ENCODE measurements at regions not wholly inside any gene's neighbourhood (a gene's known extent, or its start where the extent isn't known, plus 50 kb on each side); places are given as distances from the start of the nearest gene placed in this dataset.
"Not testable (repeated sequence)": the region's sequence is repeated elsewhere in the genome, so short reads cannot be mapped to it uniquely, and the experiment has no call there.

- no peaks in the 10 kb centered on the region for H3K36me3 Mint-ChIP-seq (ENCODE audit: low read depth)
These were observed 453.7 kb downstream of the SIPA1L2 start for GRCh38 chr1:232176222-232176621.

DNA sequence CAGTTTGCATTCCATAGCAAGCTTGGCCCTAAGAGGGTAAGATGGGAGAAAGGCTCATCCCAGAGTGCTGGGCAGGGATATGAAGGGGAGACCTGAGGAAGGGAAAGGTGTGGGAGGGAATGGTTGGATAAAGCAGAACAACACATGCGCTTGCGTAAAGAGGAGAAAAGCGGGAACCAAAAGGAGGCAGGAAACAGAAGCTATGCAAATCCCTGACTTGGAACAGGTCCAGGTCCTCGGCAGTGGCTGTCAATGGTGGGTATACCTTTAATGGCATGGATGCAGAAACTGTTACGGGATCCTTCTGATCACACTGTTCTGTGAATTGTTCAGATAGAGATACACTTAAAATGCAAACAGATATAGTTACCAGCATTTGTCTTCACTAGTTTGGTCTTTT is 455.6 kb downstream of the SIPA1L2 start:
- H3K4me3 Mint-ChIP-seq: no peak overlapping the region
- H3K27ac Mint-ChIP-seq: no peak overlapping the region

More at GRCh38 chr1:232176222-232176621, 453.7 kb downstream of the SIPA1L2 start:
- ATAC-seq: no peak
- H3K4me1 Mint-ChIP-seq: peaks cover 10% of the 10 kb centered on the region
- H3K27ac Mint-ChIP-seq: no peak overlapping the region
- peaks cover 39% of the 10 kb centered on the region for H3K27me3 Mint-ChIP-seq
- DNase-seq: no peak
- H3K4me3 Mint-ChIP-seq: no peak overlapping the region
- H3K9me3 ChIP-seq (ENCODE audit: control insufficient read depth, low read length, poor library complexity, severe bottlenecking): no peaks in the 10 kb centered on the region

DNA sequence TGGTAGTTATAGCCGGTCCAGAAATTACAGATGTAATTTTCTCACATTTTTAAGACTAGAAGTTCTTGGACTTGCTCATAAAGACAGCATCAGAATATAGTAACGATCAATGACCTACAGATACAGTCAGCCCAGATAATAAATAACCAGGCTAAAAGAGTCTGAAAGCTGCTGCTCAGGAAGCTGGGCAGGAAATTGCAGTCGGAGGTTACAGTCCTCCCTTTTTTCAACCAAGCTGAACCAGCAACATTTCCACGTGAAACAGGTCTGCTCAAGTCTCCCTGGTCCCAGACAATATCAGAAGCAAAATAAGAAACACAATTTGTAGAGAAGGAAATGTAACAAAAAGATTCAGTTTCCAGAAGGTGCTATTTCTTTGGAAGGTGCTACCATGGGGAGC is 457.4 kb downstream of the SIPA1L2 start:
- H3K4me3 Mint-ChIP-seq: no peak overlapping the region
- H3K27me3 Mint-ChIP-seq: peaks cover 34% of the 10 kb centered on the region

More for the DNA sequence above, 455.6 kb downstream of the SIPA1L2 start:
- H3K9me3 ChIP-seq (ENCODE audit: control insufficient read depth, low read length, poor library complexity, severe bottlenecking): no peaks in the 10 kb centered on the region
- DNase-seq (no peak), ATAC-seq (no peak)
- no peaks in the 10 kb centered on the region for H3K36me3 Mint-ChIP-seq (ENCODE audit: low read depth)
- H3K27me3 Mint-ChIP-seq: peaks cover 34% of the 10 kb centered on the region
- peaks cover 7% of the 10 kb centered on the region for H3K4me1 Mint-ChIP-seq

GRCh38 chr1:232170909-232171308 is 459.0 kb downstream of the SIPA1L2 start:
- no peaks in the 10 kb centered on the region for H3K36me3 Mint-ChIP-seq (ENCODE audit: low read depth)
- no peak for DNase-seq
- no peak for ATAC-seq
- H3K9me3 ChIP-seq (ENCODE audit: control insufficient read depth, low read length, poor library complexity, severe bottlenecking): no peaks in the 10 kb centered on the region
- peaks cover 28% of the 10 kb centered on the region for H3K27me3 Mint-ChIP-seq
- H3K4me3 Mint-ChIP-seq: no peak overlapping the region
- no peak overlapping the region for H3K27ac Mint-ChIP-seq
- H3K4me1 Mint-ChIP-seq: peaks cover 7% of the 10 kb centered on the region

More for the DNA sequence above, 457.4 kb downstream of the SIPA1L2 start:
- Mint-ChIP-seq H3K36me3 (ENCODE audit: low read depth) (no peaks in the 10 kb centered on the region), H3K27ac (no peak overlapping the region), H3K4me1 (peaks cover 7% of the 10 kb centered on the region)
- DNase-seq: no peak
- ATAC-seq: no peak
- no peaks in the 10 kb centered on the region for H3K9me3 ChIP-seq (ENCODE audit: control insufficient read depth, low read length, poor library complexity, severe bottlenecking)

GRCh38 chr1:232169436-232169835 is 460.5 kb downstream of the SIPA1L2 start:
- H3K4me1 Mint-ChIP-seq: peaks cover 2% of the 10 kb centered on the region
- no peak overlapping the region for H3K27ac Mint-ChIP-seq
- no peak for DNase-seq
- H3K27me3 Mint-ChIP-seq: peaks cover 13% of the 10 kb centered on the region
- H3K36me3 Mint-ChIP-seq (ENCODE audit: low read depth): no peaks in the 10 kb centered on the region
- no peak for ATAC-seq
- H3K9me3 ChIP-seq (ENCODE audit: control insufficient read depth, low read length, poor library complexity, severe bottlenecking): no peaks in the 10 kb centered on the region
- no peak overlapping the region for H3K4me3 Mint-ChIP-seq

DNA sequence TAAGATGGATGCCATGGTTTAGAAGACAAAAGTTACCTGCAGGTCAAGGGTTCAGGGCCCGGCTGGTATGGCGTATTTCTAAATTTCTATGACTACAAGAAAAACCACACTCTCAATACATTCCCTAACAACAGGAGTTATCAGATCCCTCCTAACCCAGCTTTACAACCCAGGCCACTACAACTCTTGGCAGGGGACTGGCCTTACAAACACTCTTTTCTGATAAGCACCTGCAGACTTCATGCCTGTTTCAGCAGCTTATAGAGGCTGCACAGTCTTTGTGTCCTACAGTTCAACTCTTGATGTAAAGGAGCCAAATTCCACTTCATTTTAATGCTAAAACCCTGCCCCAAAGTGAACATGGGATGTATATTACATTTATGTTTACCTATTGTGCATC is 461.4 kb downstream of the SIPA1L2 start:
- no peak overlapping the region for H3K27ac Mint-ChIP-seq
- H3K9me3 ChIP-seq (ENCODE audit: control insufficient read depth, low read length, poor library complexity, severe bottlenecking): no peaks in the 10 kb centered on the region
- H3K4me1 Mint-ChIP-seq: peaks cover 2% of the 10 kb centered on the region
- no peak overlapping the region for H3K4me3 Mint-ChIP-seq
- ATAC-seq (no peak), DNase-seq (no peak)
- H3K36me3 Mint-ChIP-seq (ENCODE audit: low read depth): no peaks in the 10 kb centered on the region
- H3K27me3 Mint-ChIP-seq: peaks cover 7% of the 10 kb centered on the region

DNA sequence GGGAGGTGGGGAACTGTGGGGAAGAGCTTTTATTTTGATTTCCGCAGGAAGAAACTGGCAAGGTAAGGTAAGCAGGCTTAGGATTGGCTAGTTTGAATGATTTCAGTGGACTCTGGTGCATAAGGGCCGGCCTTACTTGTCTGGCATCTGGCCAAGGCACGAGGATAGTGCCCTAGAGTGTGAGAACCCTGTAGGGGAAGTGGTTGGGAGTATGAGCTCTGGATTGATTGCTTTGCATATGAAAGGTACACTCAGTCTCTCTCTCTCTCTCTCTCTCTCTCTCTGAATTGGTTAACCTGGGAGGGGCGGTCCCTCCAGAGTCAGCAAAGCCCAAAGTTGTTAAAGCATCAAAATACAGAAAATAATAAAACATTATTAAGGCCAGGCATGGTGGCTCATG is 463.0 kb downstream of the SIPA1L2 start:
- Mint-ChIP-seq H3K4me1 (peaks cover under 1% of the 10 kb centered on the region), H3K27ac (no peak overlapping the region), H3K27me3 (peaks cover 7% of the 10 kb centered on the region), H3K36me3 (ENCODE audit: low read depth) (no peaks in the 10 kb centered on the region), H3K4me3 (no peak overlapping the region)
- DNase-seq (no peak), ATAC-seq (no peak)
- H3K9me3 ChIP-seq (ENCODE audit: control insufficient read depth, low read length, poor library complexity, severe bottlenecking): no peaks in the 10 kb centered on the region

GRCh38 chr1:232164078-232164963 is 465.6 kb downstream of the SIPA1L2 start:
- Mint-ChIP-seq H3K4me3 (no peak overlapping the region), H3K27ac (no peak overlapping the region), H3K4me1 (no peaks in the 10 kb centered on the region), H3K36me3 (ENCODE audit: low read depth) (no peaks in the 10 kb centered on the region), H3K27me3 (no peaks in the 10 kb centered on the region)
- DNase-seq: no peak
- no peak for ATAC-seq
- H3K9me3 ChIP-seq (ENCODE audit: control insufficient read depth, low read length, poor library complexity, severe bottlenecking): no peaks in the 10 kb centered on the region

DNA sequence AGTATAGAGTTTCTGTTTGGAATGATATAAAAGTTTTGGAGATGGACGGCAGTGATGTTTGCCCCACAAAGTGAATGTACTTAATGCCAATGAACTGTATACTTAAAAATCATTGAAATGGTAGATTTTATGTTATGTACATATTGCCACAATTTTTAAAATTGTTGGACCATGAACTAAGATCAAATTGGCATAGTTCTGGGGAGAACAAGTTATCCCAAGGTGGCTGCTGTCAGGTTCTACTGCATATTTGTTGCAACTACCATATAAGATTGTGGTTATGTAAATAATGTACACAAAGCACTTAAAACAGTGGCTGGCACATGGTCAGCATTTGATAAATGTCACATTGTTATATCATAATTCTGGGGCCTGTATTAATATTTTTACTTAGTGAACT is 466.4 kb downstream of the SIPA1L2 start:
- no peak overlapping the region for H3K4me3 Mint-ChIP-seq
- ATAC-seq (no peak), DNase-seq (no peak)
- no peaks in the 10 kb centered on the region for H3K4me1 Mint-ChIP-seq
- no peaks in the 10 kb centered on the region for H3K36me3 Mint-ChIP-seq (ENCODE audit: low read depth)
- H3K27me3 Mint-ChIP-seq: no peaks in the 10 kb centered on the region
- no peaks in the 10 kb centered on the region for H3K9me3 ChIP-seq (ENCODE audit: control insufficient read depth, low read length, poor library complexity, severe bottlenecking)
- H3K27ac Mint-ChIP-seq: no peak overlapping the region

DNA sequence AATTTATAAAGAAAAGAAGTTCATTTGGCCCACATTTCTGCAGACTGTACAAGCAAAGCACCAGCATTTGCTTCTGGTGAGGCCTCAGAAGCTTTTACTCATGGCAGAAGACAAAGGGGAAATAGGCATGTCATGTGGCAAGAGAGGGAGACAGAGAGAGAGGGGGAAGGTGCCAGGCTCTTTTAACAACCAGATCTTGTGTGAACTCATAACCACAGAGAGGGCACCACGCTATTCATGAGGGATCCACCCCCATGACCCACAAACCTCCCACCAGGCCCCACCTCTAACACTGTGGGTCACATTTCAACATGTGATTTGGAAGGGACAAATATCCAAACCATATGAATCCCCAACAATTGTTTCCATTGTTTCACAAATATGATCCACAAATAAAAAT is 467.9 kb downstream of the SIPA1L2 start:
- H3K27ac Mint-ChIP-seq: no peak overlapping the region
- H3K9me3 ChIP-seq (ENCODE audit: control insufficient read depth, low read length, poor library complexity, severe bottlenecking): no peaks in the 10 kb centered on the region
- no peaks in the 10 kb centered on the region for H3K36me3 Mint-ChIP-seq (ENCODE audit: low read depth)
- H3K27me3 Mint-ChIP-seq: no peaks in the 10 kb centered on the region
- DNase-seq (no peak), ATAC-seq (no peak)
- H3K4me3 Mint-ChIP-seq: no peak overlapping the region
- H3K4me1 Mint-ChIP-seq: no peaks in the 10 kb centered on the region

- H3K36me3 Mint-ChIP-seq (ENCODE audit: low read depth); H3K4me3 Mint-ChIP-seq; H3K9me3 ChIP-seq (ENCODE audit: control insufficient read depth, low read length, poor library complexity, severe bottlenecking); DNase-seq; H3K27me3 Mint-ChIP-seq; H3K27ac Mint-ChIP-seq; H3K4me1 Mint-ChIP-seq; ATAC-seq: not testable (repeated sequence)
These were observed 471.4 kb downstream of the SIPA1L2 start for GRCh38 chr1:232158558-232158957.

DNA sequence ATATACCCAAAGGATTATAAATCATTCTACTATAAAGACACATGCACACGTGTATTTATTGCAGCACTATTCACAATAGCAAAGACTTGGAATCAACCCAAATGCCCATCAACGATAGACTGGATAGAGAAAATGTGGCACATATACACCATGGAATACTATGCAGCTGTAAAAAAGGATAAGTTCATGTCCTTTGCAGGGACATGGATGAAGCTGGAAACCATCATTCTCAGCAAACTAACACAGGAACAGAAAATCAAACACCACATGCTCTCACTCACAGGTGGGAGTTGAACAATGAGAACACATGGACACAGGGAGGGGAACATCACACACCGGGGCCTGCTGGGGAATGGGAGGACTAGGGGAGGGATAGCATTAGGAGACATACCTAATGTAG is 473.9 kb downstream of the SIPA1L2 start:
- H3K27ac Mint-ChIP-seq; H3K27me3 Mint-ChIP-seq; H3K36me3 Mint-ChIP-seq (ENCODE audit: low read depth); ATAC-seq; H3K9me3 ChIP-seq (ENCODE audit: control insufficient read depth, low read length, poor library complexity, severe bottlenecking); DNase-seq; H3K4me3 Mint-ChIP-seq; H3K4me1 Mint-ChIP-seq: not testable (repeated sequence)

DNA sequence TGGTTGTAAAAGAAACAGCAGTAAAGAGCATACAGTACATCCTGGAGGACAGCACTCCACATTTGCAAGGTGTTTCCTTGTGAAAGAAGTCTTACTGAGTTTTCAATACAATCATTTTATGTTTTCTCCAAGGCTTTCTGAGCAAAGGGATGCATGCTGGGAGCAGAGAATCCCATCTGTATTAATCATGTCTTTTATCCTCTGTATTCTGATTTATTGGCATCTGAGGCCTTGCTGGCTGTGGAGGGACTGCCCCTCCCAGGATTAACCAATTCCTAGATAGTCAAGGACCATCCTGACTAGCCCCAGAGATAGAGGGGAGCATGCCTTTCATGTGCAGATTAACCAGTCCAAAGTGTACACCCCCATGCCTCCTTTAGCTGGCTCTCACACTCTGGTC is 476.3 kb downstream of the SIPA1L2 start:
- H3K36me3 Mint-ChIP-seq (ENCODE audit: low read depth): no peaks in the 10 kb centered on the region
- no peak overlapping the region for H3K27ac Mint-ChIP-seq
- H3K4me1 Mint-ChIP-seq: no peaks in the 10 kb centered on the region
- peaks cover 7% of the 10 kb centered on the region for H3K27me3 Mint-ChIP-seq
- no peak overlapping the region for H3K4me3 Mint-ChIP-seq
- DNase-seq (no peak), ATAC-seq (no peak)
- H3K9me3 ChIP-seq (ENCODE audit: control insufficient read depth, low read length, poor library complexity, severe bottlenecking): no peaks in the 10 kb centered on the region

Measured in T-helper 17 cell (primary cell).